Liver (tissue), 8 donors: ENCODE measurements at regions not wholly inside any gene's neighbourhood (a gene's known extent, or its start where the extent isn't known, plus 50 kb on each side); places are given as distances from the start of the nearest gene placed in this dataset.

Experiments used
- DNase-seq: peaks from one replicate; pipeline ENCODE4 v3.0.0-alpha.2; 2017; ENCODE audit warnings: low spot score
- H3K27ac ChIP-seq, 2 donors: one replicate each; pipeline ENCODE4 v1.7.0; 2013; ENCODE audit warnings: inconsistent platforms in 2 of 2, low read length in 2 of 2, control low read depth in 1 of 2, low read depth in 1 of 2, mild to moderate bottlenecking in 1 of 2
- H3K27me3 ChIP-seq, 4 donors: one replicate each; pipeline versions ENCODE4 v1.6.1 to v1.7.0; 2013; ENCODE audit warnings: low read length in 3 of 4, inconsistent platforms in 1 of 4, mild to moderate bottlenecking in 1 of 4, moderate library complexity in 1 of 4; ENCODE audit not compliant: control insufficient read depth in 4 of 4, insufficient read depth in 4 of 4
- H3K36me3 ChIP-seq, 4 donors: one replicate each; pipeline versions ENCODE4 v1.6.1 to v1.7.0; 2013; ENCODE audit warnings: low read length in 3 of 4, mild to moderate bottlenecking in 3 of 4, low read depth in 1 of 4, moderate library complexity in 1 of 4; ENCODE audit not compliant: control insufficient read depth in 4 of 4, insufficient read depth in 3 of 4
- H3K4me1 ChIP-seq, 4 donors: one replicate each; pipeline versions ENCODE4 v1.6.1 to v1.7.0; 2013; ENCODE audit warnings: low read length in 3 of 4, mild to moderate bottlenecking in 3 of 4, moderate library complexity in 1 of 4; ENCODE audit not compliant: control insufficient read depth in 4 of 4, insufficient read depth in 4 of 4
- H3K4me3 ChIP-seq, 3 donors: one replicate each; pipeline versions ENCODE4 v1.6.1 to v1.7.0; 2013; ENCODE audit warnings: low read length in 3 of 3, control low read depth in 1 of 3, low read depth in 1 of 3, mild to moderate bottlenecking in 1 of 3
- H3K9ac ChIP-seq, 2 donors: one replicate each; pipeline ENCODE4 v1.7.0; 2013; ENCODE audit warnings: low read length in 2 of 2, mild to moderate bottlenecking in 2 of 2, moderate library complexity in 2 of 2, control low read depth in 1 of 2, low read depth in 1 of 2
- H3K9me3 ChIP-seq, 4 donors: one replicate each; pipeline versions ENCODE4 v1.6.1 to v1.7.0; 2013; ENCODE audit warnings: low read length in 3 of 4; ENCODE audit not compliant: control insufficient read depth in 4 of 4
- EGR1 ChIP-seq, 2 donors: IDR thresholded peaks; 2 replicates each; pipeline ENCODE4 v1.6.1; 2016 to 2018; ENCODE audit warnings: antibody characterized with exemption in 2 of 2, low read depth in 2 of 2
- FOXA1 ChIP-seq: IDR thresholded peaks from 2 replicates; pipeline ENCODE4 v1.6.1; 2016; ENCODE audit warnings: antibody characterized with exemption
- FOXA2 ChIP-seq: IDR thresholded peaks from 2 replicates; pipeline ENCODE4 v1.6.1; 2016; ENCODE audit warnings: antibody characterized with exemption
- HNF4G ChIP-seq: IDR thresholded peaks from 2 replicates; pipeline ENCODE4 v1.6.1; 2016; ENCODE audit warnings: antibody characterized with exemption
- NR2F2 ChIP-seq: IDR thresholded peaks from 2 replicates; pipeline ENCODE4 v1.6.1; 2016; ENCODE audit warnings: antibody characterized with exemption
- RAD21 ChIP-seq, 2 donors: IDR thresholded peaks; 2 replicates each; pipeline ENCODE4 v1.6.1; 2016; ENCODE audit warnings: antibody characterized with exemption in 2 of 2, mild to moderate bottlenecking in 2 of 2
- SP1 ChIP-seq: IDR thresholded peaks from 2 replicates; pipeline ENCODE4 v1.6.1; 2018; ENCODE audit warnings: antibody characterized with exemption, mild to moderate bottlenecking
- YY1 ChIP-seq: IDR thresholded peaks from 2 replicates; pipeline ENCODE4 v1.6.1; 2016; ENCODE audit warnings: antibody characterized with exemption, mild to moderate bottlenecking
- WGBS: extraction: QIAGEN DNeasy Blood & Tissue Kit; methylation state at CpG from one replicate; pipeline ENCODE4 v1.1.7; 2013; 5-methylcytosine and 5-hydroxymethylcytosine counted together
- TF ChIP-seq, protein P1 (sequence below): fragments of 150-350 bp; IDR thresholded peaks from 2 replicates; pipeline ENCODE4 v1.5.1; 2017; ENCODE audit warnings: improper control_type of control experiment, low read depth, low read length; ENCODE audit not compliant: missing input control
- TF ChIP-seq, protein P2 (sequence below): IDR thresholded peaks from 2 replicates; pipeline ENCODE4 v1.6.1; 2016; ENCODE audit warnings: antibody characterized with exemption, mild to moderate bottlenecking
- TF ChIP-seq, protein P3 (sequence below): IDR thresholded peaks from 2 replicates; pipeline ENCODE4 v1.6.1; 2016; ENCODE audit warnings: antibody characterized with exemption
- donor health status: healthy.
- donor health status: healthy.
- donor health status: healthy.
- donor health status: healthy.
- donor health status: healthy.

DNA sequence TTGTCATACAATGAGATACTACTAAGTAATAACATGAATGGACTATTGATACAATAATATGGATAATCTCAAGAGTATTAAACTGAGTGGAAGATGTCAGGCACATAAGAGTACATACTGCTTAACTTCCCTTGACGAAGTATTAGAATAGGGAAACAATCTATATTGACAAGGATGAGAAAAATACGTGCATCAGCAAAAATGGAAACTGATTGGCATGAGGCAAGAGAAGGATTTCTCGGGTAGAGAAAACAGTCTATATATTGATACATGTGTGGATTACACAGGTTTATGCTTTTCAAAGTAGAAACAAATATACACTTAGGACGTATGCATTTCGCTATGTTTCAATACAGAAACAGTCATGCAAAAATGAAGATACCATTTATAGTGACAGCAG, 57.4 kb downstream of the PRR20E start:
- TF ChIP-seq, protein P1, sequence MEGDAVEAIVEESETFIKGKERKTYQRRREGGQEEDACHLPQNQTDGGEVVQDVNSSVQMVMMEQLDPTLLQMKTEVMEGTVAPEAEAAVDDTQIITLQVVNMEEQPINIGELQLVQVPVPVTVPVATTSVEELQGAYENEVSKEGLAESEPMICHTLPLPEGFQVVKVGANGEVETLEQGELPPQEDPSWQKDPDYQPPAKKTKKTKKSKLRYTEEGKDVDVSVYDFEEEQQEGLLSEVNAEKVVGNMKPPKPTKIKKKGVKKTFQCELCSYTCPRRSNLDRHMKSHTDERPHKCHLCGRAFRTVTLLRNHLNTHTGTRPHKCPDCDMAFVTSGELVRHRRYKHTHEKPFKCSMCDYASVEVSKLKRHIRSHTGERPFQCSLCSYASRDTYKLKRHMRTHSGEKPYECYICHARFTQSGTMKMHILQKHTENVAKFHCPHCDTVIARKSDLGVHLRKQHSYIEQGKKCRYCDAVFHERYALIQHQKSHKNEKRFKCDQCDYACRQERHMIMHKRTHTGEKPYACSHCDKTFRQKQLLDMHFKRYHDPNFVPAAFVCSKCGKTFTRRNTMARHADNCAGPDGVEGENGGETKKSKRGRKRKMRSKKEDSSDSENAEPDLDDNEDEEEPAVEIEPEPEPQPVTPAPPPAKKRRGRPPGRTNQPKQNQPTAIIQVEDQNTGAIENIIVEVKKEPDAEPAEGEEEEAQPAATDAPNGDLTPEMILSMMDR, result no peak
- TF ChIP-seq, protein P2, sequence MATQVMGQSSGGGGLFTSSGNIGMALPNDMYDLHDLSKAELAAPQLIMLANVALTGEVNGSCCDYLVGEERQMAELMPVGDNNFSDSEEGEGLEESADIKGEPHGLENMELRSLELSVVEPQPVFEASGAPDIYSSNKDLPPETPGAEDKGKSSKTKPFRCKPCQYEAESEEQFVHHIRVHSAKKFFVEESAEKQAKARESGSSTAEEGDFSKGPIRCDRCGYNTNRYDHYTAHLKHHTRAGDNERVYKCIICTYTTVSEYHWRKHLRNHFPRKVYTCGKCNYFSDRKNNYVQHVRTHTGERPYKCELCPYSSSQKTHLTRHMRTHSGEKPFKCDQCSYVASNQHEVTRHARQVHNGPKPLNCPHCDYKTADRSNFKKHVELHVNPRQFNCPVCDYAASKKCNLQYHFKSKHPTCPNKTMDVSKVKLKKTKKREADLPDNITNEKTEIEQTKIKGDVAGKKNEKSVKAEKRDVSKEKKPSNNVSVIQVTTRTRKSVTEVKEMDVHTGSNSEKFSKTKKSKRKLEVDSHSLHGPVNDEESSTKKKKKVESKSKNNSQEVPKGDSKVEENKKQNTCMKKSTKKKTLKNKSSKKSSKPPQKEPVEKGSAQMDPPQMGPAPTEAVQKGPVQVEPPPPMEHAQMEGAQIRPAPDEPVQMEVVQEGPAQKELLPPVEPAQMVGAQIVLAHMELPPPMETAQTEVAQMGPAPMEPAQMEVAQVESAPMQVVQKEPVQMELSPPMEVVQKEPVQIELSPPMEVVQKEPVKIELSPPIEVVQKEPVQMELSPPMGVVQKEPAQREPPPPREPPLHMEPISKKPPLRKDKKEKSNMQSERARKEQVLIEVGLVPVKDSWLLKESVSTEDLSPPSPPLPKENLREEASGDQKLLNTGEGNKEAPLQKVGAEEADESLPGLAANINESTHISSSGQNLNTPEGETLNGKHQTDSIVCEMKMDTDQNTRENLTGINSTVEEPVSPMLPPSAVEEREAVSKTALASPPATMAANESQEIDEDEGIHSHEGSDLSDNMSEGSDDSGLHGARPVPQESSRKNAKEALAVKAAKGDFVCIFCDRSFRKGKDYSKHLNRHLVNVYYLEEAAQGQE, result no peak
- no peak for TF ChIP-seq EGR1 (IDR thresholded peaks at IDR 0.05; ENCODE audit: low read depth in 2 of 2)
- TF ChIP-seq FOXA1, result no peak
- no peak for TF ChIP-seq FOXA2
- no peak for TF ChIP-seq HNF4G
- no peaks in the 10 kb centered on the region for H3K4me1 ChIP-seq
- H3K9me3 ChIP-seq, result no peaks in the 10 kb centered on the region
- H3K36me3 ChIP-seq, result no peaks in the 10 kb centered on the region
- WGBS, result 94% methylated on average over 5 of the region's 5 CpGs
- no peaks in the 10 kb centered on the region for H3K27me3 ChIP-seq
- no peak overlapping the region for H3K9ac ChIP-seq
- no peak overlapping the region for H3K4me3 ChIP-seq
- no peak for DNase-seq
- no peak overlapping the region for H3K27ac ChIP-seq

DNA sequence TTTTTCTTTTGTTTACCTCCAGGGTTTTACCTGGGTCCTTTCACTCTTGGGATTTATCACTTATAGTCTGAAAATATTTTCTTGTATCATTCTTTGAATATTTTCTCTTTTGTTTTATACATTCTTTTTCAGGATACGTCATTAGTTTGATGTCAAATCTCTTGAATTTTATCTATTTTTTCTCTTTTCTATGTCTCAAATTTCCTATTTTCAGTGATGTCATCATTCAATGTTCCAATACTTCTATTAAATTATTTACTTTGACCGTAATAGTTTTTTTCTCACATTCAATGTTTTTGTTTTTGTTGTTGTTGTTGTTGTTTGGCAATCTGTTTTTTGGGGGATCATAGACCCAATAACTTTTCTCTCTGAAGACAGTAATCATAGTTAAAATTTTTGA, 83.5 kb downstream of the PRR20E start:
- TF ChIP-seq FOXA2 (no peak), NR2F2 (no peak), SP1 (no peak), RAD21 (IDR thresholded peaks at IDR 0.05) (no peak), HNF4G (no peak), YY1 (no peak)
- TF ChIP-seq, protein P2, result no peak
- TF ChIP-seq, protein P3, sequence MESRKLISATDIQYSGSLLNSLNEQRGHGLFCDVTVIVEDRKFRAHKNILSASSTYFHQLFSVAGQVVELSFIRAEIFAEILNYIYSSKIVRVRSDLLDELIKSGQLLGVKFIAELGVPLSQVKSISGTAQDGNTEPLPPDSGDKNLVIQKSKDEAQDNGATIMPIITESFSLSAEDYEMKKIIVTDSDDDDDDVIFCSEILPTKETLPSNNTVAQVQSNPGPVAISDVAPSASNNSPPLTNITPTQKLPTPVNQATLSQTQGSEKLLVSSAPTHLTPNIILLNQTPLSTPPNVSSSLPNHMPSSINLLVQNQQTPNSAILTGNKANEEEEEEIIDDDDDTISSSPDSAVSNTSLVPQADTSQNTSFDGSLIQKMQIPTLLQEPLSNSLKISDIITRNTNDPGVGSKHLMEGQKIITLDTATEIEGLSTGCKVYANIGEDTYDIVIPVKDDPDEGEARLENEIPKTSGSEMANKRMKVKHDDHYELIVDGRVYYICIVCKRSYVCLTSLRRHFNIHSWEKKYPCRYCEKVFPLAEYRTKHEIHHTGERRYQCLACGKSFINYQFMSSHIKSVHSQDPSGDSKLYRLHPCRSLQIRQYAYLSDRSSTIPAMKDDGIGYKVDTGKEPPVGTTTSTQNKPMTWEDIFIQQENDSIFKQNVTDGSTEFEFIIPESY, result no peak
- H3K9ac ChIP-seq, result no peak overlapping the region
- H3K9me3 ChIP-seq, result no peaks in the 10 kb centered on the region
- WGBS, result 92% methylated on average over 2 of the region's 2 CpGs
- no peaks in the 10 kb centered on the region for H3K27me3 ChIP-seq
- H3K4me1 ChIP-seq, result no peaks in the 10 kb centered on the region
- no peak overlapping the region for H3K4me3 ChIP-seq
- H3K36me3 ChIP-seq, result no peaks in the 10 kb centered on the region
- no peak for DNase-seq
- H3K27ac ChIP-seq, result no peak overlapping the region
